ENCODE measurements at regions not wholly inside any gene's neighbourhood (a gene's known extent, or its start where the extent isn't known, plus 50 kb on each side); places are given as distances from the start of the nearest gene placed in this dataset.

- CTCF ChIA-PET (ENCODE audit: low intra/inter-chr PET ratio): interaction anchor here (0.7 kb wide), 1 partner anchor 50 kb away, joined by 9 read pairs; no protein-coding TSS in a partner anchor
- no peaks in the 10 kb centered on the region for H3K9me3 ChIP-seq (replicated peaks; ENCODE audit: control insufficient read depth, insufficient read depth, low read depth, low read length)
- WGBS (ENCODE audit: insufficient coverage, low coverage, missing lambda C conversion rate): 18% methylated on average over 3 of the region's 3 CpGs
- in situ Hi-C loops (cut with MboI): no loop called here
- ATAC-seq (no peak), DNase-seq (ENCODE audit: extremely low read depth in 1 of 4, low spot score in 3 of 4) (no peak), FAIRE-seq (no peak)
- H3K4me3 ChIP-seq: no peak overlapping the region
- no peak overlapping the region for H2AFZ ChIP-seq (ENCODE audit: low read depth, low read length)
- no peaks in the 10 kb centered on the region for H3K36me3 ChIP-seq (ENCODE audit: control insufficient read depth, insufficient read depth, low read length)
- intact Hi-C loops (cut with micrococcal nuclease): no loop called here
- no peaks in the 10 kb centered on the region for H3K4me1 ChIP-seq (replicated peaks in 1 of 2; ENCODE audit: control insufficient read depth in 2 of 2, insufficient read depth in 2 of 2, low read length in 2 of 2)
- no peak overlapping the region for H3K27ac ChIP-seq (ENCODE audit: extremely low read depth, low read depth, low read length)
- no peak for TF ChIP-seq E2F5 (CRISPR knock-in tag; IDR thresholded peaks at IDR 0.05)
- TF ChIP-seq CCNT2 (IDR thresholded peaks at IDR 0.05; ENCODE audit: borderline replicate concordance, extremely low read depth, insufficient read length, low read depth, low read length): no peak
- TF ChIP-seq CCAR2 (IDR thresholded peaks at IDR 0.05; ENCODE audit: low read depth, low read length): no peak
- no peak for TF ChIP-seq GABPB1 (CRISPR knock-in tag; IDR thresholded peaks at IDR 0.05)
- TF ChIP-seq ELF1 (tag; IDR thresholded peaks at IDR 0.05): no peak
- no peak for TF ChIP-seq ATF3 (IDR thresholded peaks at IDR 0.05)
- TF ChIP-seq ATF3 (CRISPR knock-in tag; conservative IDR thresholded peaks at IDR 0.05): no peak
- no peak for TF ChIP-seq ZNF77 (CRISPR knock-in tag; IDR thresholded peaks at IDR 0.05)
- TF ChIP-seq ZNF561 (CRISPR knock-in tag; conservative IDR thresholded peaks at IDR 0.05): no peak
- TF ChIP-seq HDAC2 (IDR thresholded peaks at IDR 0.05): no peak
- no peak for TF ChIP-seq ZNF551 (CRISPR knock-in tag; IDR thresholded peaks at IDR 0.05)
- no peak for TF ChIP-seq ZNF717 (CRISPR knock-in tag; IDR thresholded peaks at IDR 0.05)
- no peak for TF ChIP-seq POLR2AphosphoS5 (IDR thresholded peaks at IDR 0.05; ENCODE audit: control insufficient read depth, insufficient read depth, low read depth, low read length)
- no peak overlapping the region for H3K9ac ChIP-seq (ENCODE audit: insufficient read depth in 1 of 2, low read depth in 2 of 2, low read length in 2 of 2)
- no peaks in the 10 kb centered on the region for H3K27me3 ChIP-seq (ENCODE audit: control insufficient read depth in 2 of 2, insufficient read depth in 2 of 2, low read length in 2 of 2)
- H3K9me1 ChIP-seq (ENCODE audit: control insufficient read depth, insufficient read depth, low read length): no peaks in the 10 kb centered on the region
- POLR2A ChIA-PET: no interaction called here
- no TSS peak for BruUV-seq (replicated peaks)
- no peaks in the 10 kb centered on the region for H3K79me2 ChIP-seq (ENCODE audit: control insufficient read depth, insufficient read depth, low read length)
- no peaks in the 10 kb centered on the region for H4K20me1 ChIP-seq (replicated peaks; ENCODE audit: control insufficient read depth, insufficient read depth, low read length)
- H3K4me2 ChIP-seq (ENCODE audit: insufficient read depth, low read length): no peak overlapping the region
These were observed 296.5 kb upstream of the GALNTL6 start for GRCh38 chr4:171516694-171517093.

Measured in K562 (cell line).